ENCODE measurements at regions not wholly inside any gene's neighbourhood (a gene's known extent, or its start where the extent isn't known, plus 50 kb on each side); places are given as distances from the start of the nearest gene placed in this dataset.

DNA sequence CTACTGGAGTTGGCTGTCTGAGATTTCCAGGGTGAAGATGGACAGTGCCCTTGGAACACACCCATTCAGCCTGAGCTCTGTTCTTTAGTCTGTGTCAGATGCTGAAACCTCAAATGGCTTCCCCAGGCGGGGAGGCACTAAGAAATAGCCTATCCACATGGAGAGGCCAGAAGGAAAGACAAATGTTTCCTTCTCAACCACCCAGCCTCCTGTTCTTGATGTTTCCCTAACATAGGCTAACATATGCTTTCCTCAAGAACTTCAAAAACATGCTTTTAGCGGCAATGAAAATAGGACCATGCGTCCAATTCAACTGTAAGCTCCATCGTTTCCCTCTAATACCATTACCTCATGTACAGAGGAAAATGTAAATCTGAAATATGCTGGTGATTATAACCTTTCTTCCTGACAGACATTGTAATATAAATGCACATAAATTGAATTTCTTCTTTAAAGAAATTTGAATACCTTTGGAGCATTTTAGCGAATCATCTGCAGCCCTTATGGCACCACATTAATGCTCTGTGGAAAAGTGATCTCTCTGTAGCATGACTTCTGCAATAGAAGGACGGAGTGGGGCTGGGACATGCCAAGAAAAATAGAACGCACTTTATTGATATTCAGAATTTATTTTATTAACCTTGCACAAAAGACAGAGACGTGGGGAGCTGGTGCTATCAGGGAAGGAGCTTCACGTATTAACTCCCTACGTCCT lies 60.1 kb downstream of the IRX3 start:
- DNase-seq, result no peak
- Histone ChIP-seq H3F3A (ENCODE audit: insufficient read depth, low read depth) (no peaks in the 10 kb centered on the region), H3K4me1 (replicated peaks; ENCODE audit: insufficient read depth) (no peaks in the 10 kb centered on the region), H3K27ac (no peak overlapping the region), H3K4me2 (no peak overlapping the region), H3K9me2 (ENCODE audit: insufficient read depth) (no peaks in the 10 kb centered on the region), H2AFZ (no peak overlapping the region), H3K36me3 (ENCODE audit: low read depth) (no peaks in the 10 kb centered on the region), H3K9me3 (ENCODE audit: insufficient read depth, low read depth) (no peaks in the 10 kb centered on the region), H3K79me2 (ENCODE audit: low read depth) (no peaks in the 10 kb centered on the region), H4K20me1 (ENCODE audit: insufficient read depth) (no peaks in the 10 kb centered on the region), H3K4me3 (no peak overlapping the region), H3K27me3 (ENCODE audit: insufficient read depth, low read depth) (no peaks in the 10 kb centered on the region; the same call in 1 of the 2 replicates)
- intact Hi-C loops (cut with micrococcal nuclease; ENCODE audit: unreplicated experiment), result no loop called here
- POLR2A ChIA-PET (ENCODE audit: unreplicated experiment), result no interaction called here
- CTCF ChIA-PET, result no interaction called here
- no TSS peak for BruUV-seq (replicated peaks)
- no peak for TF ChIP-seq CTCF (conservative IDR thresholded peaks at IDR 0.05)
- no peak for TF ChIP-seq EZH2 (IDR thresholded peaks at IDR 0.05; ENCODE audit: low read depth)

DNA sequence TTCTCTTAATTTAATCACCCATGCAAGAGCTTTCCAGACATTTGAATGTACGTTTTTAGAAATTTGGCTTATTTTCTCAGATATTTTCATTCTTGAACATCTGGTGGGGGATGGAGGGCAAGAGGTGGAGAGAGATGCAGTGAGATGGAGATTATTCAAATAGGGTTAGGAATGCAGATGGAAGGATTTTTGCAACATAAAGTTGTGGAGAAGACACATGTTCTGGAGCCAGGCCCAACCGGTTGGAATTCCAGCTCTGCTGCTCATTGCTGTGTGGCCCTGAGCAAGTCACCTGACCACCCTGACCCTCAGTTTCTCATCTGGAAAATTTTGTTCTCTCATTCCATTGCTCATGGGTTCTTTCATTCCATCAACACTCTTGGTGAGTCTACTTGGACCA lies 66.9 kb downstream of the IRX3 start:
- H3K9me3 ChIP-seq (ENCODE audit: insufficient read depth, low read depth), result no peaks in the 10 kb centered on the region
- no peak overlapping the region for H3K4me2 ChIP-seq
- H3K36me3 ChIP-seq (ENCODE audit: low read depth), result no peaks in the 10 kb centered on the region
- H4K20me1 ChIP-seq (ENCODE audit: insufficient read depth), result no peaks in the 10 kb centered on the region
- CTCF ChIA-PET, result no interaction called here
- no TSS peak for BruUV-seq (replicated peaks)
- no peak for DNase-seq
- intact Hi-C loops (cut with micrococcal nuclease; ENCODE audit: unreplicated experiment), result no loop called here
- H3K79me2 ChIP-seq (ENCODE audit: low read depth), result no peaks in the 10 kb centered on the region
- no peaks in the 10 kb centered on the region for H3K4me1 ChIP-seq (replicated peaks; ENCODE audit: insufficient read depth)
- H3K27ac ChIP-seq, result no peak overlapping the region
- POLR2A ChIA-PET (ENCODE audit: unreplicated experiment), result no interaction called here
- H3F3A ChIP-seq (ENCODE audit: insufficient read depth, low read depth), result no peaks in the 10 kb centered on the region
- no peak overlapping the region for H3K4me3 ChIP-seq
- H3K27me3 ChIP-seq (ENCODE audit: insufficient read depth, low read depth), result no peaks in the 10 kb centered on the region
- TF ChIP-seq EZH2 (IDR thresholded peaks at IDR 0.05; ENCODE audit: low read depth) (no peak), CTCF (conservative IDR thresholded peaks at IDR 0.05) (no peak)
- no peaks in the 10 kb centered on the region for H3K9me2 ChIP-seq (ENCODE audit: insufficient read depth)
- H2AFZ ChIP-seq, result no peak overlapping the region

DNA sequence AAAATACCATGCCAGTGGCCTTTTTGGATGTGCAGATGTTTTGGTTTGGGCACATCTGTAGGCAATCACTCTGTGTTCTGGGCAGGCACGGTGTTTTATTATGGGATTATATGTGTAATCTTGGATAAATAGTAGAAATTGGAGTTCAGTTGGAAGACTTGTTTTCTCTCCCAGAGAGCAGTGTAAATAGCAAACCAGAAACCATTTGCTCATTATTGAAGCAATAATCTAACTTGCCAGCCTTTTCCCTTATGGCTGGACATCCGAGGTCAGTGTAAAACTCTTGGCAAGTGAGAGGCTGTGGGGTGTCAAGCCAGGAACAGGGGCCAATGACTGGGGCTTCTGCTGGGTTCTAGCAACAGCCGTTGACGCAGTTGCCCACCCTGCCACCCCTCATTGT lies 69.9 kb downstream of the IRX3 start:
- Histone ChIP-seq H3K4me3 (no peak overlapping the region), H4K20me1 (ENCODE audit: insufficient read depth) (no peaks in the 10 kb centered on the region), H3K36me3 (ENCODE audit: low read depth) (no peaks in the 10 kb centered on the region), H2AFZ (no peak overlapping the region), H3K4me2 (no peak overlapping the region), H3K4me1 (replicated peaks; ENCODE audit: insufficient read depth) (no peaks in the 10 kb centered on the region), H3F3A (ENCODE audit: insufficient read depth, low read depth) (no peaks in the 10 kb centered on the region), H3K79me2 (ENCODE audit: low read depth) (no peaks in the 10 kb centered on the region), H3K27me3 (ENCODE audit: insufficient read depth, low read depth) (no peaks in the 10 kb centered on the region), H3K9me2 (ENCODE audit: insufficient read depth) (no peaks in the 10 kb centered on the region), H3K27ac (no peak overlapping the region), H3K9me3 (ENCODE audit: insufficient read depth, low read depth) (no peaks in the 10 kb centered on the region)
- TF ChIP-seq EZH2 (IDR thresholded peaks at IDR 0.05; ENCODE audit: low read depth) (no peak), CTCF (conservative IDR thresholded peaks at IDR 0.05) (no peak)
- POLR2A ChIA-PET (ENCODE audit: unreplicated experiment), result no interaction called here
- no peak for DNase-seq
- CTCF ChIA-PET, result no interaction called here
- no TSS peak for BruUV-seq (replicated peaks)
- intact Hi-C loops (cut with micrococcal nuclease; ENCODE audit: unreplicated experiment), result no loop called here

All from PC-9 (cell line).